GM12891 (cell line): ENCODE measurements at regions not wholly inside any gene's neighbourhood (a gene's known extent, or its start where the extent isn't known, plus 50 kb on each side); places are given as distances from the start of the nearest gene placed in this dataset.

Experiments used
- PAX5 ChIP-seq: IDR thresholded peaks from 2 replicates; pipeline ENCODE4 v1.6.1; 2011; ENCODE audit warnings: low read length, moderate library complexity, mild to moderate bottlenecking; ENCODE audit not compliant: insufficient read depth, severe bottlenecking
- POLR2A ChIP-seq: IDR thresholded peaks from 2 replicates; pipeline ENCODE4 v1.6.1; 2011; ENCODE audit warnings: low read depth, low read length, control low read depth
- POLR2AphosphoS5 ChIP-seq: IDR thresholded peaks from 2 replicates; pipeline ENCODE4 v1.6.1; 2011; ENCODE audit warnings: low read depth, low read length, control low read depth

DNA sequence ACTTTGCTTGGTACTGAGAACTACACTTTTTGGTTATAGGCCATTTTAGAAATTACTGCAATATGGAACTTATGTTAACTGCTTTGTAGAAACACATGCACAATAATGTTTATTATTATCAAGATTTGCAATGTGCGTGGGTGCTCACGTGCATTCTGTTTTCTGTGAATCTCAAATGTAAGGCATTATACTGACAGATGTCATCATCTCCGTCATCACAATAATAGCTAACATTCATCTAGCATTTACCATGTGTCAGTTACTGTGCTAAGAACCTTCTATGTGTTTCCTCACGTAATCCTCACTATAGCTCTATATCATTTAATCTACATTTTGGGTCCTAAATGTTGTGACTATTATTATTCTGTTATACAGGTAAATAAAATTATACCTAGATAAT, 1214.8 kb upstream of the ADGRL4 start:
- TF ChIP-seq POLR2A: no peak
- TF ChIP-seq POLR2AphosphoS5: no peak
- no peak for TF ChIP-seq PAX5
